T-helper 22 cell (primary cell): ENCODE measurements at regions not wholly inside any gene's neighbourhood (a gene's known extent, or its start where the extent isn't known, plus 50 kb on each side); places are given as distances from the start of the nearest gene placed in this dataset.
A peak's percentile ranks its signal among the peaks of the same experiment; 100 is the strongest.
"Not testable (repeated sequence)": the region's sequence is repeated elsewhere in the genome, so short reads cannot be mapped to it uniquely, and the experiment has no call there.

Source experiments
- DNase-seq: peaks from one replicate; pipeline ENCODE4 v3.0.0-alpha.2; 2020; ENCODE audit warnings: low read depth

- DNase-seq, result no peak
Measured at GRCh38 chr1:58934706-58935105, 150.9 kb upstream of the JUN start.

GRCh38 chr1:58936973-58937372 is 153.1 kb upstream of the JUN start:
- no peak for DNase-seq

GRCh38 chr1:58939146-58939545 is 155.3 kb upstream of the JUN start:
- DNase-seq, result no peak

GRCh38 chr1:58939666-58940370 is 156.0 kb upstream of the JUN start:
- DNase-seq, result no peak

GRCh38 chr1:58941471-58942289 is 157.8 kb upstream of the JUN start:
- peak; percentile 4 for DNase-seq

- DNase-seq, result no peak
Measured at GRCh38 chr1:58942759-58943191, 158.9 kb upstream of the JUN start.

GRCh38 chr1:58943776-58944175 is 159.9 kb upstream of the JUN start:
- DNase-seq, result no peak

GRCh38 chr1:58944439-58944838 is 160.6 kb upstream of the JUN start:
- no peak for DNase-seq

GRCh38 chr1:58946390-58946789 is 162.5 kb upstream of the JUN start:
- no peak for DNase-seq

- no peak for DNase-seq
Measured at GRCh38 chr1:58948671-58949070, 164.8 kb upstream of the JUN start.

GRCh38 chr1:58949551-58950220 is 165.8 kb upstream of the JUN start:
- DNase-seq, result no peak

- DNase-seq, result no peak
Measured at GRCh38 chr1:58950897-58951296, 167.1 kb upstream of the JUN start.

- not testable (repeated sequence) for DNase-seq
Measured at GRCh38 chr1:58953951-58954350, 170.1 kb upstream of the JUN start.

GRCh38 chr1:58963287-58963686 is 179.4 kb upstream of the JUN start:
- DNase-seq, result not testable (repeated sequence)

- DNase-seq, result no peak
Measured at GRCh38 chr1:58964428-58964827, 180.6 kb upstream of the JUN start.

- no peak for DNase-seq
Measured at GRCh38 chr1:58964880-58965279, 181.0 kb upstream of the JUN start.

GRCh38 chr1:58966103-58966916 is 182.5 kb upstream of the JUN start:
- no peak for DNase-seq

GRCh38 chr1:58966917-58967740 is 183.3 kb upstream of the JUN start:
- DNase-seq, result no peak

GRCh38 chr1:58968360-58968952 is 184.6 kb upstream of the JUN start:
- DNase-seq, result no peak

GRCh38 chr1:58969176-58969575 is 185.3 kb upstream of the JUN start:
- not testable (repeated sequence) for DNase-seq
